ENCODE measurements at regions not wholly inside any gene's neighbourhood (a gene's known extent, or its start where the extent isn't known, plus 50 kb on each side); places are given as distances from the start of the nearest gene placed in this dataset.

DNA sequence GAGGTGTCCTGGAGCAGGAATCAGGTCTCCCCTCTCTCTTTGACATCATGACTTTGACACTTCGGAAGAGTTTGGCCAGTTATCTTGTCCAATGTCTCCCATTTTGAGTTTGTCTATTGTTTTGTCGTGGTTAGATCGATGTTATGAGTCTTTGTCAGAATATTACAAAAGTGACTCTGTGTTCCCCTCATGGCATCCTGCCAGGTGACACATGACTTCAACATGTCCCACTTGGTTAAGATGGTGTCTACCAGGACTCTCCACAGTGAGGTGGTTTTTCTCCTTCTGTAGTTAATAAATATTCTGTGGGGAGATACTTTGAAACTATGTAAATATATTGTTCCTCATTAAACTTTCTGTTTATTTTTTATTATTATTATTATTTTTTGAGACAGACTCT, 76.6 kb upstream of the BZW1 start:
- Histone ChIP-seq H3K9me3 (no peaks in the 10 kb centered on the region), H3K27me3 (replicated peaks in 1 of 2; ENCODE audit: control insufficient read depth in 2 of 2, extremely low read depth in 1 of 2, insufficient read depth in 2 of 2, low read length in 1 of 2) (peaks cover 0 to 5% of the 10 kb centered on the region in 2 experiments), H3K4me3 (ENCODE audit: control insufficient read depth in 1 of 2, extremely low read depth in 1 of 2, low read length in 1 of 2) (no peak overlapping the region), H3K4me1 (ENCODE audit: control insufficient read depth in 1 of 2, extremely low read depth in 1 of 2, insufficient read depth in 2 of 2, low read length in 2 of 2) (no peaks in the 10 kb centered on the region), H3K27ac (ENCODE audit: low read length) (no peak overlapping the region), H3K36me3 (ENCODE audit: control insufficient read depth in 2 of 2, extremely low read depth in 1 of 2, insufficient read depth in 1 of 2, low read length in 1 of 2) (no peaks in the 10 kb centered on the region)
- ATAC-seq (replicated peaks in 1 of 4) (no peak), DNase-seq (no peak)
- Mint-ChIP-seq H3K27me3 (peaks cover 7 to 19% of the 10 kb centered on the region in 2 donors), H3K4me3 (no peak overlapping the region), H3K27ac (no peak overlapping the region), H3K9me3 (no peaks in the 10 kb centered on the region), H3K36me3 (no peaks in the 10 kb centered on the region), H3K4me1 (peaks cover 0 to 4% (median 3%) of the 10 kb centered on the region in 3 donors)
- CTCF ChIA-PET: interaction anchor here in 1 of 2 donors (1.0 to 2.2 kb wide), 2 partner anchors 22 to 24 kb away, joined by 3 to 14 read pairs; no protein-coding TSS in a partner anchor
- WGBS (ENCODE audit: insufficient coverage): 94% methylated on average over 2 of the region's 3 CpGs
- POLR2A ChIA-PET: no interaction called here

DNA sequence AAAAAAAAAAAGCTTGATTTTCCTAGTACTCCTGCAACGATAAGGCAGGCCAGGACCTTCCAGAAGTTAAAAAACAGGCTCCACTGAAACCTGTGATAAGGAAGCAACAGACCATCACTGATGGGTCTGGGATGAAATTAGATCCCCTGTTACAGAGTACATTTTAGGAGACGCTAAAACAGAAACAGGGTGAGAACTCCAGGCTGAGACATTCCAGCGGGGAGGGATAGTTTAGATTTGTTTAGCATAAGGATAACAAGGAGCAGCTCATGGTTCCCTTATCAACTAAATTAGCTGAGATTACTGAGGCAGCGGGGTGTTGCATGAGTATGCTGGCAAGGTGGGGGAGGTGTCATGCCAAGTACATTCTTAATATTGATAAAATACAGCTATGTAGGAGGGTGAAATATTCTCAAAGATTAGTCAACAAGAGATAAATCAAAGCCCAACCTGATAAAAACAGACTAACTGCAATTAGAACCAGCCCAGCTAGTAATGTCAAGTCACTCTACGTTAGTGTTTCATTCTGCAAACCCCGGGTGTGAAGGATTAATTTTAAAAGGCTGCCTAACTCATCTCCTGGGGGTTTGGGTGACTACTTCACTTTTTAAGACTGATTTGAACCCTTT, 75.0 kb upstream of the BZW1 start:
- H3K4me1 Mint-ChIP-seq: peaks cover 0 to 4% (median 3%) of the 10 kb centered on the region in 3 donors
- H3K27me3 ChIP-seq (replicated peaks in 1 of 2; ENCODE audit: control insufficient read depth in 2 of 2, extremely low read depth in 1 of 2, insufficient read depth in 2 of 2, low read length in 1 of 2): no peaks in the 10 kb centered on the region
- no peak overlapping the region for H3K4me3 Mint-ChIP-seq
- no peak overlapping the region for H3K27ac ChIP-seq (ENCODE audit: low read length)
- CTCF ChIA-PET: interaction anchor here (0.5 to 2.2 kb wide), 6 partner anchors 11 to 60 kb away, joined by 3 to 14 read pairs (median 6); no protein-coding TSS in a partner anchor
- DNase-seq: no peak
- H3K27ac Mint-ChIP-seq: no peak overlapping the region
- no CpG with 5 or more reads among the region's 6 CpGs for WGBS (ENCODE audit: insufficient coverage)
- no peaks in the 10 kb centered on the region for H3K36me3 ChIP-seq (ENCODE audit: control insufficient read depth in 2 of 2, extremely low read depth in 1 of 2, insufficient read depth in 1 of 2, low read length in 1 of 2)
- H3K4me1 ChIP-seq (ENCODE audit: control insufficient read depth in 1 of 2, extremely low read depth in 1 of 2, insufficient read depth in 2 of 2, low read length in 2 of 2): no peaks in the 10 kb centered on the region
- no peaks in the 10 kb centered on the region for H3K9me3 ChIP-seq
- no peak for ATAC-seq (replicated peaks in 1 of 4)
- POLR2A ChIA-PET: interaction anchor here in 1 of 2 donors (0.6 kb wide), 1 partner anchor 81 kb away, joined by 4 read pairs; no protein-coding TSS in a partner anchor
- H3K27me3 Mint-ChIP-seq: peaks cover 7 to 15% of the 10 kb centered on the region in 2 donors
- H3K9me3 Mint-ChIP-seq: no peaks in the 10 kb centered on the region
- no peaks in the 10 kb centered on the region for H3K36me3 Mint-ChIP-seq
- no peak overlapping the region for H3K4me3 ChIP-seq (ENCODE audit: control insufficient read depth in 1 of 2, extremely low read depth in 1 of 2, low read length in 1 of 2)

DNA sequence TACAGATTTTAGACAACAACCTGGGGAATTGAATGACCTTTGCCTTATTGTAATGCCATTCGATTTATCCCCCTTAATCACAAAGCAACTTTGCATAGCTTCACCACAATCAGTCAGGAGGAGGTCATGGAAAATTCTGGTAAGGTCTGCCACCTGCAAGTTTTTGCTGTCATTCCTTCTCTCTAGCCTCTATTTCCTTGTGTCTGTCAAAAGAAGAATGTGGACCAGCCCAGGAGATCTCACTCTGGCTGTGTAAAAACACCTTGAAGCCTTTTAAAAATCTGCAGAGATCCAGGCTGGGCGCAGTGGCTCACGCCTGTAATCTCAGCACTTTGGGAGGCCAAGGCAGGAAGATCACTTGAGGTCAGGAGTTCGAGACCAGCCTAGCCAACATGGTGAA, 74.1 kb upstream of the BZW1 start:
- no peak overlapping the region for H3K4me3 Mint-ChIP-seq
- Histone ChIP-seq H3K27ac (ENCODE audit: low read length) (no peak overlapping the region), H3K9me3 (no peaks in the 10 kb centered on the region), H3K27me3 (replicated peaks in 1 of 2; ENCODE audit: control insufficient read depth in 2 of 2, extremely low read depth in 1 of 2, insufficient read depth in 2 of 2, low read length in 1 of 2) (no peaks in the 10 kb centered on the region), H3K4me3 (ENCODE audit: control insufficient read depth in 1 of 2, extremely low read depth in 1 of 2, low read length in 1 of 2) (no peak overlapping the region), H3K36me3 (ENCODE audit: control insufficient read depth in 2 of 2, extremely low read depth in 1 of 2, insufficient read depth in 1 of 2, low read length in 1 of 2) (no peaks in the 10 kb centered on the region), H3K4me1 (ENCODE audit: control insufficient read depth in 1 of 2, extremely low read depth in 1 of 2, insufficient read depth in 2 of 2, low read length in 2 of 2) (no peaks in the 10 kb centered on the region)
- ChIA-PET POLR2A (no interaction called here), CTCF (interaction anchor here in 1 of 2 donors (0.7 to 1.9 kb wide), 3 partner anchors 13 to 34 kb away, joined by 3 to 10 read pairs (median 7); no protein-coding TSS in a partner anchor)
- peaks cover 0 to 4% (median 3%) of the 10 kb centered on the region in 3 donors for H3K4me1 Mint-ChIP-seq
- 88% methylated on average over 3 of the region's 4 CpGs for whole genome bisulfite sequencing (ENCODE audit: insufficient coverage)
- ATAC-seq (replicated peaks in 1 of 4): no peak
- peaks cover 7 to 15% of the 10 kb centered on the region in 2 donors for H3K27me3 Mint-ChIP-seq
- H3K36me3 Mint-ChIP-seq: no peaks in the 10 kb centered on the region
- DNase-seq: no peak
- no peak overlapping the region for H3K27ac Mint-ChIP-seq
- H3K9me3 Mint-ChIP-seq: no peaks in the 10 kb centered on the region

DNA sequence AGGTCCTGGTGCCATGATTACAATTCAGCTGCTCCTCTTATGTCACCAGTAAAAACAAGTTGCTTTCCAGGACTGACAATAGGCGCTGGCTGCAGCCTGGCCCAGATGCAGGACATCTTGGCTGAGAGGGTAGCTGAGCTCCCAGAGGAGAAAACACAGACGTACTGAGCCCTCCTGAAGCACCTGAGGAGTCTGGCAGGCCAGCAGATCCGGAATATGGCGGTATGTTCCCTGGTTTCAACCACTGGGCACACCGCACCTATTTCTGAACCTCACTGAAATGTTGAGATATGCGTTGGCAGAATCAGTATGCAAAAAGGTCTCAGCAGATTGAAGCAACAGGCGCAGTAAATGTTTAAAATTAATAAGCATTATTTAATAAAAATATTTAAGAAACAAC, 73.1 kb upstream of the BZW1 start:
- Mint-ChIP-seq H3K27me3 (peaks cover 3 to 15% of the 10 kb centered on the region in 2 donors), H3K4me1 (peaks cover 0 to 4% (median 3%) of the 10 kb centered on the region in 3 donors), H3K36me3 (no peaks in the 10 kb centered on the region), H3K27ac (no peak overlapping the region), H3K9me3 (no peaks in the 10 kb centered on the region), H3K4me3 (no peak overlapping the region)
- Histone ChIP-seq H3K27ac (ENCODE audit: low read length) (no peak overlapping the region), H3K9me3 (no peaks in the 10 kb centered on the region), H3K36me3 (ENCODE audit: control insufficient read depth in 2 of 2, extremely low read depth in 1 of 2, insufficient read depth in 1 of 2, low read length in 1 of 2) (no peaks in the 10 kb centered on the region), H3K4me1 (ENCODE audit: control insufficient read depth in 1 of 2, extremely low read depth in 1 of 2, insufficient read depth in 2 of 2, low read length in 2 of 2) (no peaks in the 10 kb centered on the region), H3K4me3 (ENCODE audit: control insufficient read depth in 1 of 2, extremely low read depth in 1 of 2, low read length in 1 of 2) (no peak overlapping the region), H3K27me3 (replicated peaks in 1 of 2; ENCODE audit: control insufficient read depth in 2 of 2, extremely low read depth in 1 of 2, insufficient read depth in 2 of 2, low read length in 1 of 2) (no peaks in the 10 kb centered on the region)
- CTCF ChIA-PET: interaction anchor here in 1 of 2 donors (0.7 kb wide), 1 partner anchor 15 kb away, joined by 10 read pairs; no protein-coding TSS in a partner anchor
- DNase-seq (no peak), ATAC-seq (replicated peaks in 1 of 4) (no peak)
- POLR2A ChIA-PET: no interaction called here
- WGBS (ENCODE audit: insufficient coverage): 94% methylated on average over 4 of the region's 7 CpGs

DNA sequence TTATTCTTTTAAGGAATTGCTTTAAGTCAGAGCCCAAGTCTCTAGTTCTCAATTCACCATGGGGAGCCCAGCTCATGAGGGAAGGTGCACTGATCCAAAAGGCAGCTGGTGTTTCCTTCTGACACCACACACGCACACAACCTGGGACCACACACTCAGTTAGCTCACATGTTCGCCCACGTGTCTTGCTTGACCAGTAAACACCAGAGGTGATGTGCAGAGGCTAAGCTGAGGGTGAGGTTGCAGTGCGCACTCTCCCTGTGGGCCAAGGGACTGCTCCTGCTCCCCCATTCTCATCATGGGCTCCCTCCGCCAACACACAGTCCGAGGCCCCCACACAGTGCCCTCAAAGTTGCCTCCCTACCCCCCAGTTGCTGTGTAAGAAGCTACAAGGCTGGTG, 70.8 kb upstream of the BZW1 start:
- CTCF ChIA-PET: no interaction called here
- H3K27ac ChIP-seq (ENCODE audit: low read length): no peak overlapping the region
- H3K4me3 Mint-ChIP-seq: no peak overlapping the region
- DNase-seq (no peak), ATAC-seq (replicated peaks in 1 of 4) (no peak)
- no peaks in the 10 kb centered on the region for H3K9me3 ChIP-seq
- POLR2A ChIA-PET: no interaction called here
- no peaks in the 10 kb centered on the region for H3K36me3 ChIP-seq (ENCODE audit: control insufficient read depth in 2 of 2, extremely low read depth in 1 of 2, insufficient read depth in 1 of 2, low read length in 1 of 2)
- H3K36me3 Mint-ChIP-seq: no peaks in the 10 kb centered on the region
- H3K9me3 Mint-ChIP-seq: no peaks in the 10 kb centered on the region
- no peaks in the 10 kb centered on the region for H3K4me1 Mint-ChIP-seq
- no CpG with 5 or more reads among the region's 6 CpGs for WGBS (ENCODE audit: insufficient coverage)
- H3K4me3 ChIP-seq (ENCODE audit: control insufficient read depth in 1 of 2, extremely low read depth in 1 of 2, low read length in 1 of 2): no peak overlapping the region
- no peak overlapping the region for H3K27ac Mint-ChIP-seq
- H3K4me1 ChIP-seq (ENCODE audit: control insufficient read depth in 1 of 2, extremely low read depth in 1 of 2, insufficient read depth in 2 of 2, low read length in 2 of 2): no peaks in the 10 kb centered on the region
- no peaks in the 10 kb centered on the region for H3K27me3 ChIP-seq (replicated peaks in 1 of 2; ENCODE audit: control insufficient read depth in 2 of 2, extremely low read depth in 1 of 2, insufficient read depth in 2 of 2, low read length in 1 of 2)
- H3K27me3 Mint-ChIP-seq: peaks cover 3 to 12% of the 10 kb centered on the region in 2 donors

DNA sequence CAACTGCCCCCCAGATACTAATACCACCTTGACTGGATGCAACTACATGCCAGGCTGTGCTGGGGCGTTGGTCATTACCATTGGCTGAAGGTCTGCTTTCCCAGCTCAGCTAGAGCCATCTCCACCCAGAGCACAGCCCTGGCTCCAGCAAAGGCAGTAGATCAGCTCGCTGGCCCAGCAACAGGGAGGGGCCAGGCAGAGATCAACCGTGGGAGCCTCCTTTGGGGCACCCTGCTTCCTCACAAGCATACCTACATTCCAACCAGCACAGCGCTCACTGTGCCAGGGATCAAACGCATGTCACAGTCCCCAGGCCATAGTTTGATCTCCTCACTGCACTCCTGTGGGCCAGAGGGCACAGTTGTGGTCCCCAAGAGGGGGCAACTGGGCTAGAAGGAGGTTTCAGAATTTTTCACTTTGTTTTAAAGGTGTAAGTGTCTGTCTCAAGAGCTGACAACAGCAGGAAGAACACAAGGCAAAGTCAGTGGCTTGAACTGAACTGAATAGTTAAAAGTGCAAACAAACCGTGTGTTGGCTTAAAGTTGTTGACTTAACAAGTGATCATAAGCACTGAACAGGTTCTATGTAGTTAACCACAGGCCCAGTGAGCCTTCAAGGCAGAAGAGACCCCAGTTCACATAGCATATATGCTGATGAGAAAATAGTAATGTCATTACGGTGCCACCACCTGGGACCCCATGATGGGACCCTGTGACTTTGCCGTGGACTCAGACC, 70.1 kb upstream of the BZW1 start:
- H3K4me1 Mint-ChIP-seq: no peaks in the 10 kb centered on the region
- no peak overlapping the region for H3K4me3 Mint-ChIP-seq
- H3K27ac Mint-ChIP-seq: no peak overlapping the region
- no peaks in the 10 kb centered on the region for H3K4me1 ChIP-seq (ENCODE audit: control insufficient read depth in 1 of 2, extremely low read depth in 1 of 2, insufficient read depth in 2 of 2, low read length in 2 of 2)
- no peaks in the 10 kb centered on the region for H3K9me3 ChIP-seq
- H3K9me3 Mint-ChIP-seq: no peaks in the 10 kb centered on the region
- no peak for DNase-seq
- no peak overlapping the region for H3K4me3 ChIP-seq (ENCODE audit: control insufficient read depth in 1 of 2, extremely low read depth in 1 of 2, low read length in 1 of 2)
- 55% methylated on average over 6 of the region's 8 CpGs for WGBS (ENCODE audit: insufficient coverage)
- H3K36me3 ChIP-seq (ENCODE audit: control insufficient read depth in 2 of 2, extremely low read depth in 1 of 2, insufficient read depth in 1 of 2, low read length in 1 of 2): no peaks in the 10 kb centered on the region
- H3K27ac ChIP-seq (ENCODE audit: low read length): no peak overlapping the region
- ChIA-PET POLR2A (no interaction called here), CTCF (no interaction called here)
- ATAC-seq (replicated peaks in 1 of 4): no peak
- no peaks in the 10 kb centered on the region for H3K27me3 ChIP-seq (replicated peaks in 1 of 2; ENCODE audit: control insufficient read depth in 2 of 2, extremely low read depth in 1 of 2, insufficient read depth in 2 of 2, low read length in 1 of 2)
- no peaks in the 10 kb centered on the region for H3K36me3 Mint-ChIP-seq
- peaks cover 3 to 10% of the 10 kb centered on the region in 2 donors for H3K27me3 Mint-ChIP-seq

Measured in T-cell (primary cell).